GM19025 (cell line): ENCODE measurements at regions not wholly inside any gene's neighbourhood (a gene's known extent, or its start where the extent isn't known, plus 50 kb on each side); places are given as distances from the start of the nearest gene placed in this dataset.

Experiments
- ATAC-seq: cut with Tn5 transposase; IDR thresholded peaks from one replicate; pipeline ENCODE4 v1.9.1; 2021; ENCODE audit warnings: mild to moderate bottlenecking, low read depth, moderate library complexity; ENCODE audit not compliant: unreplicated experiment

DNA sequence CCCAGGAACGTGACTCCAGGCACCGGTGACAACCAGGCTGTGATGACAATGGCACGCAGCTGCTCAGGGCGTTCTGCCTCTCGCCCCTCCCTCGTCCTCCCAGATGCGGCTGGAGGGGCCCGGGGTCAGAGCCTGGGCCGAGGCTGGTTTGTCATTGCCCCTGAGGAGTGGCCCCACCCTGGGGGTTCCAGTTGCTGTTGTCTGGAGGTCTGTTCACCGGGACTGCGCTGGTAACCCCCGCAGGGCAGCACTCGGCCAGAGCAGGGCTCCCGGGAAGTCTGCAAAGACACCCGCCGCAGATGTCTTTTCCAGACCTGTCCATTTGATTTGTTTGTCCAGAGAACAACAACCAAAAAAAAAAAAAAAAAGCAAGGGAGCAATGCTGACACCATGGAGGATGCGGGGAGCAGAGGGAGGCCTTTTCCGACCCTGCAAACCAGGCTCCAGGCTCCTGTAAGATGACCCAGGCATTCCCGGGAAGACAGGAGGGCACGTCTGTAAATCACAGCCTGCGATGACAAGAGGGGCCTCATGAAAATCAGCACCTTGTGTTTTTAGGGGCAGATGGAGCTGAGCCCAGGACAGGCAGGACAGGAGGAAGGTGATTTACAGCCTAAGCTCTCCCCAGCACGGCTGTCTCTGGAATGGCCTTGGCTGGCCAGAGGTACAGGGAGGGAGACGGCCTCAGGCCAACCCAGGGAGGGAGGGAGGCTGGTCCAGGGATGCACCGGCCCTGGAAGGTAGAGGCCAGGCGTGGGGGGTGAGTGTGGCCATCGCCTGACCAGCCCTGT lies 189.3 kb downstream of the ERMARD start:
- ATAC-seq: no peak

DNA sequence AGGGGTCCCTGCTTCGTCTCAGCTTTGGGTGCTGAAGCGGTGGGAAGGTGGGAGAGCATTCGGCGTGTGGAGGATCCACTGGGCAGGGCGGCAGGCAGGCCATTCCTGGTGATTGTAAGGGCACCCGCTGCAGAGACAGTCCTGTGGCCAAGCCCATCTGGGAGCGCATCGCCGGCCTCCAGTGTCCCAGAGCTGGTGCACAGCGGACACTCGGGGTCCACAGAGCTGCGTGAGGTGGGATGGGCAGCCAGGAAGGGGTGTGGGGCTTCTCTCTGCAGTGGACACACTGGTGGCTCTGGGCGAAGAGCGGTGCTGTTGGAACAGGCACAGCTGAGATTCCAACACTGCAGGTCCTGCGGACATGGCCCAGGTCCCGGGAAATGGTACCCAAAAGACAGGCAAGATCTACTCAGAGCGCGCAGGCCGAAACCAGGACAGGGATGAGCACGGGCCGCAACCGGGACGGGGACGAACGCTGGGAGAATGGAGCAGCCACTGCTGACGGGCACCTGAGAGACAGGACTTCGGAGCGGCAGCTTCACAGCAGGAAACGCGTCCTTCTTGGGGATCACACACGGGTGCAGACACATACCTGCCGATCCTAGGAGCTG lies 188.2 kb downstream of the ERMARD start:
- no peak for ATAC-seq

GRCh38 chr6:169938731-169939130 lies 187.3 kb downstream of the ERMARD start:
- no peak for ATAC-seq

DNA sequence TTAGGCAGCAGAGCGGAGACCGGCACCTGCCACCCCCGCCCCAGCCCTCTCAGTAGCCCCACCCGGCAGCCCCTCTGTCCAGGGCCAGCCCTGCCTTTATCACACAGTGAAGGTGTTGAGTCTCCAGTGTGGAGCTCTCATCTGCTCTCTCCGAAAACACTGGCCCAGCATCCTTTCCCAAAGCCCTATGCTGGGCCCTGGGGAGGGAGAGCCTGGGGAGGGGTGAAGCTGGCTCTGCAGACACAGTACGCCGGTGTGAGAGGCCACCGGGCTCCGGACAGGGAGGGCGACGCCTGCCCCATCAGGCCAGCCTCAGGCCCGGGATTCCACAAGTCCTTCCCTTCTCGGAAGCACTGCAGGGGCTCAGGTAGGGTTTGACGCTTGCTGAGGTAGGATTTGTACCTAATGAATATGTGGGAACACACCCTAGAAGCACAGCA lies 186.9 kb downstream of the ERMARD start:
- no peak for ATAC-seq

- no peak for ATAC-seq
Observed at GRCh38 chr6:169937389-169938261, 186.2 kb downstream of the ERMARD start.

DNA sequence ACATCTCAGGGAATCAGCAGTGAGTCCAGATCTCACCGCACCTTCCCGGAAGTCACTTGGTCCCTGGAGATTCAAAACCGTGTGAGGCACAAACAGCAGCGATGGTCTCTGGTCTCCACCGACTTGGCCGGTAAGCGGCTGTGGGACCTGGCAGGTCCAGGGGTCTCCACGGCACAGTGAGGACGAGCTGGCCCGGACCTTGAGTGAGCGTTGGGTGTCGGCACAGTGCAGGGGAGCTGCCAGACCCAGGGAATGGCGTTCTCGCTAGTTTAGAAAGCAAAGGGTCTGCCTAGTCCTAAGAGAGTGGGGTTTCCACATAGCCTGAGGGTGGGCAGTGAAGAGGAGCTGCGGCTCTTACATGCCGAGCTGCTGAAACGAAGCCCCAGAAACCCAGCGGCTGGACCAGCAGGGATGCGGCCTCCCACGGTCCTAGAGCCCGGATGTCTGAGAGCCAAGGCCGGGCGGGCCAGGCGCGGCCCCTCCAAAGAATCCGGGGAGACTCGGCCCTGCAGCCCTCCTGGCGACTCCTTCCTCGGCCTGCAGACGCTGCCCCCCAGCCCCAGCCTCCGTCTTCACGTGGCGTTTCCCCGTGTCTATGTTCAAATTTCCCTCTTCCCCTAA lies 185.0 kb downstream of the ERMARD start:
- no peak for ATAC-seq

GRCh38 chr6:169935861-169936260 lies 184.4 kb downstream of the ERMARD start:
- no peak for ATAC-seq

DNA sequence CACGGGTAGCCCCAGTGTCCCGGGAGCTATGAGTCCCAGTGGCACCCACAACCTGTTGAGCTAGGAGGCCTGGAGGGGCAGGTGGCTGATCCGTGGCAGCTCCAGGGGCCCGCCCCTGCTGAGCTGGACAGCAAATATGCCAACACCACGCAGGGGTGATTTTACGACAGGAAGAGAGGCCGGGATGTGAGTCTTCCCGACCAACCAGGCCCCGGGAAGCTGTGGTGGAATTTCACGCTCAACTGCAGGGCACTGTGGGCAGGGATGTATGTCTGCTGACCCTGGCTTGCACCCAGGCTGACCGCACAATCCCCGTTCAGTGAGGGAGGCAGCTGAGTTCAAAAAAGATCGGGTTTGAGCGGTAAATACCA lies 183.9 kb downstream of the ERMARD start:
- no peak for ATAC-seq

DNA sequence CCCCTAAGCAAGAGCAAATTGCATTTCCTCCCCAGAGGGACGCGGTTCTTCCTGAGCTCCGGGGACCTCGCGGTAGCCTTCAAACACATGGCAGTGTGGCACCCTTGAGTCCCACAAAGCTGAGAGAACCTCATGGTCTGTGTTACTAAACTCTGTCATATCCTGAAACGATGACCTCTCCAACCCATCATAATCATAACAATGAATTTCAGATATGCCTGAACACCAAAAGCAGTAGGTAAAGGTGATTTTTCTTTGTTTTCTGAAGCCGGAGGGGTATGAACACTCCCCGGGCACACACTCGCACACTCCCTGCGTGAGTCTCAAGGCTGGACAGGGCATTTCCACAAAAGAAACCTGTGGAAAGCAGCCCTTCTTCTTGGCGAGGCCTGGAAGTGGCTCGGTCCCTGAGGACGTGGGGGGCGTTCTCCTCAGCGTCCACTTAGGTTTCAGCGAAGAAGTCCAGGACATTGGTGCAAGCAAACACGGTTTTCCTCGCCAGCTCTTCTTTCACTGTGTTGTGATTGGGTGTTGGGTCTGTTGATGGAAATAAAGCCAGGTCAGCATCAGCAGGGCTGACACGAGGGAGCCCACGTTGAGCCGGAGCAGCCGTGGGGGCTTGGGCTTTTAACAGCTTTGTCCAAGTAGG lies 183.4 kb downstream of the ERMARD start:
- ATAC-seq: no peak

GRCh38 chr6:169933839-169934698 lies 182.6 kb downstream of the ERMARD start:
- no peak for ATAC-seq

DNA sequence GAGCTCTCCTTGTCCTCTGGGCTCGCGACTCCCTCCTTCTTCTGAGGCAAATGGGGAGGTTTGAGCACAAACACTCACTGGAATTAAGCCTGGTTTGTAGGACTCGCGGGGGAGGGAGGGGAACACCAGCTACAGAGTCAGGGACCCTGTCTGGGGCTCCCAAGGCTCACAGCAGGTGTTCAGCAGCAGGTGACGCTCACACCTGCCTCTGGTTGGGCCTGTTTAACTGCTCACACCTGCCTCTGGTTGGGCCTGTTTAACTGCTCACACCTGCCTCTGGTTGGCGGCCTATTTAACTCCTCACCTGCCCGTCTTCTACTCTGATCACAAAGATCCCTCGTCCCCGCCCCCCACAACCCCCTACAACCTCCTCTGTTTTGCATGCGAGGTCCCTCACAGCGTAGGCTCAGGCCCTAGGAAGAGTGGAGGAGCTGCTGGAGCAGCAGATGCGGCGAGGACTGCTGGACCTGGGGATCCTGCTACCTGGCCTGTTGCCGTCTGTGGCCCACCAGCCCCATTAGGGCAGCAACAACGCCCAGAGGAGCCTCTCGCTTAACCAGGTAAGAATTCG lies 181.9 kb downstream of the ERMARD start:
- no peak for ATAC-seq

- no peak for ATAC-seq
Observed at GRCh38 chr6:169932491-169932890, 181.1 kb downstream of the ERMARD start.

- ATAC-seq: no peak
Observed at GRCh38 chr6:169931261-169931660, 179.8 kb downstream of the ERMARD start.

- no peak for ATAC-seq
Observed at GRCh38 chr6:169930799-169931198, 179.4 kb downstream of the ERMARD start.

DNA sequence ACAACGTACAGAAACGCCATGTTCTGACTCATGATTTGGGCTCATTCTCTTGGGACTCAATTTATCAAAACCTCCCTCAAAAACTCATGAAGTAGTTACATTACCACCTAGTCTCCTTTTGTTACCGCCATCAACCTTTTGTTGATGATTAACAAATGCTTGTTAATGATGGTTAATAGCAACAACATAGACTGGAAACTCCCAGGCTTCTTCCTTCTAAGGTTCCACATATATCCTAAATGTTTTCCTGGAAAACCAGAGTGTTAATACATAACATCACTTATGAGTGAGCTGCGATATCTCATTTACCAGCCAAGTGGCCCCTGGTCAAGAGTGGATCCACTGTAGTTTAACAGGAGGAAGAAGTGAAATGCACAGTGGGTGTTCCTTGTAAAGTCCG lies 176.3 kb downstream of the ERMARD start:
- ATAC-seq: no peak

DNA sequence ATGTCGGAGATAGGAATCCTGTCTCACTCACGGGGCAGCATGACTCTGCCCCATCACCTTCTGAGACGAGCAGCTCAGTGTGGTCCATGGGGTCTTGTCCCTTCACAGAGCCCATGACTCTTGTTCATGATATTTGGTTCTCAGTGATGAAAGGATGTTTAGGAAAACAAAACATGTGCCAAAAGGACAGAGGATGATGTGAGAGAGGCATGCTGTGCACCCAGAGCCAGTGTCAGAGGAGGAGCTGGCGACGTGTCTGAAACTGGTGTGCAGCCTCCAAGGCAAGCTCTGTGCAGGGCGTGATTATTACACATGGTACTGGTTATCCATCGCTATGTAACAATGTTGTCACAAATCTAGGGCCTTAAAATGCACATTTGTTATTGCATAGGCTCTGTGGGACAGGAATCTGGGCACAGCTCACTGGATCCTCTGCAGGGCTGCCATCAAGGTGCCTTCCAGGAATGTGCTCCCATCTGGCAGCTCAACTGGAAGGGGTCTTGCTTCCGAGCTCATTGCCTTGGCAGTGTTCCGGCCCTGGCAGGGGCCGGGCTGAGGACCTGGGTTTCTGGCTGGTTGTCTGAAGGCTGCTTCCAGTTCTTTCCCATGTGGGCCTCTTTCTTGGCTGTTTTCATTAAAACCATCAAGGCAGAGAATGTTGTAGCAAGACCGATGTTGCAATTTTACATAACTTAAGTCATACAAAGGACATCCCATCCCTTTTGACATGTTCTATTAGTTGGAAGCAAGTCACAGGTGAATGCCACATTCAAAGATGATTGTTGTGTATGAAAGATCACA lies 175.4 kb downstream of the ERMARD start:
- no peak for ATAC-seq

DNA sequence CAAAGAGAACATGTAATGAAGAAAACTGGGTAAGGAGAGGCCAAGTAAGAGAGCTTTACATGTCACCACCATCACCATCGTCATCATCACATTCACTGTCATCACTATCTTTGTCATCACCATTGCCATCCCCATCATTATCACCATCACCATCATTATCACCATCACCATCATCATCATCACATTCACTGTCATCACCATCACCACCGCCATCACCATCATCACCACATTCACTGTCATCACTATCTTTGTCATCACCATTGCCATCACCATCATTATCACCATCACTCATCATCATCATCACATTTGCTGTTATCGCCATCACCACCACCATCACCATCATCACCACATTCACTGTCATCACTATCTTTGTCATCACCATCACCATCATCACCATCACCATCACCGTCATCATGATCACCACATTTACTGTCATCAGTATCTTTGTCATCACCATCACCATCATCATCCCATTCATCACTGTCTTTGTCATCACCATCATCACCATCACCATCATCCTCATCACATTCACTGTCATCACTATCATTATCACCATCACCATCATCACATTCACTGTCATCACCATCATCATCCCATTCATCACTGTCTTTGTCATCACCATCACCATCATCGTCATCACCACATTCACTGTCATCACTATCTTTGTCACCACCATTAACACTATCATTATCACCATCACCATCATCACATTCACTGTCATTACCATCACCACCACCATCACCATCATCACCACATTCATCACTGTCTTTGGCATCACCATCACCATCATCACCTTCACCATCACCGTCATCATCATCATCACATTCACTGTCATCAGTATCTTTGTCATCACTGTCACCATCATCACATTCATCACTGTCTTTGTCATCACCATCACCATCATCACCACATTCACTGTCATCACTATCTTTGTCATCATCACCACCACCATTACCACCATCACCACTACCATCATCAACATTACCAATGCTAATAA lies 172.3 kb downstream of the ERMARD start:
- ATAC-seq: no peak
